ENCODE measurements at regions not wholly inside any gene's neighbourhood (a gene's known extent, or its start where the extent isn't known, plus 50 kb on each side); places are given as distances from the start of the nearest gene placed in this dataset.
"Not testable (repeated sequence)": the region's sequence is repeated elsewhere in the genome, so short reads cannot be mapped to it uniquely, and the experiment has no call there.

GRCh38 chr17:20815410-20815809 is 227.4 kb downstream of the USP22 start:
- not testable (repeated sequence) for H3K27ac ChIP-seq (ENCODE audit: low read depth, low read length); H3K27me3 ChIP-seq (ENCODE audit: control insufficient read depth in 1 of 2, insufficient read depth in 2 of 2, low read length in 2 of 2); H3K9me3 ChIP-seq (ENCODE audit: low read length); H3K9ac ChIP-seq (ENCODE audit: low read length); H3K4me3 ChIP-seq (ENCODE audit: low read depth in 1 of 2, low read length in 2 of 2); H3K36me3 ChIP-seq (ENCODE audit: insufficient read depth, low read length); H3K4me1 ChIP-seq (ENCODE audit: insufficient read depth, low read length)

GRCh38 chr17:20823905-20824304 is 218.9 kb downstream of the USP22 start:
- Histone ChIP-seq H3K27me3 (ENCODE audit: control insufficient read depth in 1 of 2, insufficient read depth in 2 of 2, low read length in 2 of 2) (no peaks in the 10 kb centered on the region), H3K9ac (ENCODE audit: low read length) (no peak overlapping the region), H3K4me1 (ENCODE audit: insufficient read depth, low read length) (no peaks in the 10 kb centered on the region), H3K4me3 (ENCODE audit: low read depth in 1 of 2, low read length in 2 of 2) (no peak overlapping the region), H3K36me3 (ENCODE audit: insufficient read depth, low read length) (no peaks in the 10 kb centered on the region), H3K9me3 (ENCODE audit: low read length) (no peaks in the 10 kb centered on the region), H3K27ac (ENCODE audit: low read depth, low read length) (no peak overlapping the region)

DNA sequence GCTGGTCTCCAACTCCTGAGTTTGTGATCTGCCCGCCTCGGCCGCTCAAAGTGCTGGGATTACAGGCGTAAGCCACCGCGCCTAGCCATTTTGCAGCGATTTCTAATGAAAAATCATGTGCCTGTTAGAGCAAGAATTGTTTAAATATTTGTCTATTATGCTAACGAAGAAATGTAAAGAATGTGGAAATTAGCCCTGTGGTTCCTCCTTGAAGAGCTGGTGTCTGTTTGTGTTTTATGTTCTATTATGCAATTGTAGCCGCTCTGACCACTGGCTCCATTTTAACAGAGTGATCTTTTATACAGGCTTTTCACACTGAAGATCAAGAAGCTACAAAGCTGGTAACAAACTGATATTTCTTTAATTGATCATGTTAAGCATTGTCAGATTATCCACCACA is 217.3 kb downstream of the USP22 start:
- no peak overlapping the region for H3K4me3 ChIP-seq (ENCODE audit: low read depth in 1 of 2, low read length in 2 of 2)
- H3K9ac ChIP-seq (ENCODE audit: low read length): no peak overlapping the region
- H3K36me3 ChIP-seq (ENCODE audit: insufficient read depth, low read length): no peaks in the 10 kb centered on the region
- no peaks in the 10 kb centered on the region for H3K27me3 ChIP-seq (ENCODE audit: control insufficient read depth in 1 of 2, insufficient read depth in 2 of 2, low read length in 2 of 2)
- H3K4me1 ChIP-seq (ENCODE audit: insufficient read depth, low read length): no peaks in the 10 kb centered on the region
- no peak overlapping the region for H3K27ac ChIP-seq (ENCODE audit: low read depth, low read length)
- H3K9me3 ChIP-seq (ENCODE audit: low read length): no peaks in the 10 kb centered on the region

GRCh38 chr17:20840453-20840852 is 202.4 kb downstream of the USP22 start:
- H3K4me1 ChIP-seq (ENCODE audit: insufficient read depth, low read length); H3K27ac ChIP-seq (ENCODE audit: low read depth, low read length); H3K9ac ChIP-seq (ENCODE audit: low read length); H3K27me3 ChIP-seq (ENCODE audit: control insufficient read depth in 1 of 2, insufficient read depth in 2 of 2, low read length in 2 of 2); H3K36me3 ChIP-seq (ENCODE audit: insufficient read depth, low read length); H3K9me3 ChIP-seq (ENCODE audit: low read length); H3K4me3 ChIP-seq (ENCODE audit: low read depth in 1 of 2, low read length in 2 of 2): not testable (repeated sequence)

DNA sequence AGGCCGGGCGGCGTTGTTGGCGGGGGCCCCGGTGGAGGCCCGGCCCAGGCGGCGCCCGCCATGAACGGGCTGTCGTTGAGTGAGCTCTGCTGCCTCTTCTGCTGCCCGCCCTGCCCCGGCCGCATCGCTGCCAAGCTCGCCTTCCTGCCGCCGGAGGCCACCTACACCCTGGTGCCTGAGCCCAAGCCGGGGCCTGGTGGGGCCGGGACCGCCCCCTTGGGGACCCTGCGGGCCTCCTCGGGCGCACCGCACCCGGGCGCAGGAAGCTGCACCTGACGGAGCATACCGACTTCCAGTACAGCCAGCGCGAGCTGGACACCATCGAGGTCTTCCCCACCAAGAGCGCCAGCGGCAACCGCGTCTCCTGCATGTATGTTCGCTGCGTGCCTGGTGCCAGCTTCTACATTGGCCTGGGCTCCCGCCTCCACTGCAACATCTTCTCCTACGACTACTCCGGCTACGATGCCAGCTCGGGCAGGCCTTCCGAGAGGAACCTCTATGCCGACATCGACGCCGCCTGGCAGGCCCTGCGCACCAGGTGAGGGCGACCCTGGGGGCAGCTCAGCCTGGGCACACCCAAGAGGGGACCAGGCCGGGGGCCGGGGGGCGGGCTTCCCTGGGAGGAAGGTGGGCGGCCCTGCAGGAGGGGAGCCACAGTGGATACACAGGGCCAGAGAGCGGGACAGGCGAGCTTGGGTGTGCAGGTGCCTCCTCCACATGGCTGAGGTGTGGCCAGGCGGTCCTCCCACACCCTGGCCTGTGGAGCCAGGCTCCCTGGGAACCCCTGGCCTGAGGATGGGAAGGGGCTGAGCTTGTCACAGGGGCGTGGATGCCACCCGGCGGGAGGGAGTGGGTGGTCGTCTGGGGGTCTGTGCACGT is 201.6 kb downstream of the USP22 start:
- not testable (repeated sequence) for H3K27ac ChIP-seq (ENCODE audit: low read depth, low read length); H3K4me1 ChIP-seq (ENCODE audit: insufficient read depth, low read length); H3K36me3 ChIP-seq (ENCODE audit: insufficient read depth, low read length); H3K9me3 ChIP-seq (ENCODE audit: low read length); H3K9ac ChIP-seq (ENCODE audit: low read length); H3K4me3 ChIP-seq (ENCODE audit: low read depth in 1 of 2, low read length in 2 of 2); H3K27me3 ChIP-seq (ENCODE audit: control insufficient read depth in 1 of 2, insufficient read depth in 2 of 2, low read length in 2 of 2)

DNA sequence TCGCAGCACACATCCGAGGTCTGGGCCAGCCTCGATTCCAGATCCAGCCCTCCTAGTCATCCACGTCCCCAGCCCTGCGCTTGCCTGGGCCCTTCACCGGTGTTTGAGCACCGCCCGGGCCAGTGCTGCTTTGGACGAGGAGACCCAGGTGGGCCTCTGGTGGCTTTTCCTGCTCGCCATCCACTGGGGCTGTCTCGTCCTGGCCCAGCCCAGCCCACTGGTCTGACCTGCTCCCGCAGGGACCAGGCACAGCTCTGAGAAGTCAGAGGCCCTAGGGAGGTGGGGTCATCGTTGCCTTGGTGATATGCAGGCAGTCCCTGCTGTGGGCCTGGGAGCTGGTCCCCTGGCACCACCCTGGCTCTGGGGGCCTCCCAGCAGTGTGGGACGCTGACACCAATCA is 200.8 kb downstream of the USP22 start:
- not testable (repeated sequence) for H3K27ac ChIP-seq (ENCODE audit: low read depth, low read length); H3K4me1 ChIP-seq (ENCODE audit: insufficient read depth, low read length); H3K9me3 ChIP-seq (ENCODE audit: low read length); H3K4me3 ChIP-seq (ENCODE audit: low read depth in 1 of 2, low read length in 2 of 2); H3K9ac ChIP-seq (ENCODE audit: low read length); H3K27me3 ChIP-seq (ENCODE audit: control insufficient read depth in 1 of 2, insufficient read depth in 2 of 2, low read length in 2 of 2); H3K36me3 ChIP-seq (ENCODE audit: insufficient read depth, low read length)

- not testable (repeated sequence) for H3K9me3 ChIP-seq (ENCODE audit: low read length); H3K4me1 ChIP-seq (ENCODE audit: insufficient read depth, low read length); H3K9ac ChIP-seq (ENCODE audit: low read length); H3K36me3 ChIP-seq (ENCODE audit: insufficient read depth, low read length); H3K27ac ChIP-seq (ENCODE audit: low read depth, low read length); H3K4me3 ChIP-seq (ENCODE audit: low read depth in 1 of 2, low read length in 2 of 2); H3K27me3 ChIP-seq (ENCODE audit: control insufficient read depth in 1 of 2, insufficient read depth in 2 of 2, low read length in 2 of 2)
Observed at GRCh38 chr17:20843261-20843660, 199.6 kb downstream of the USP22 start.

GRCh38 chr17:20843799-20844553 is 198.8 kb downstream of the USP22 start:
- not testable (repeated sequence) for H3K9ac ChIP-seq (ENCODE audit: low read length); H3K4me1 ChIP-seq (ENCODE audit: insufficient read depth, low read length); H3K4me3 ChIP-seq (ENCODE audit: low read depth in 1 of 2, low read length in 2 of 2); H3K27me3 ChIP-seq (ENCODE audit: control insufficient read depth in 1 of 2, insufficient read depth in 2 of 2, low read length in 2 of 2); H3K36me3 ChIP-seq (ENCODE audit: insufficient read depth, low read length); H3K27ac ChIP-seq (ENCODE audit: low read depth, low read length); H3K9me3 ChIP-seq (ENCODE audit: low read length)

DNA sequence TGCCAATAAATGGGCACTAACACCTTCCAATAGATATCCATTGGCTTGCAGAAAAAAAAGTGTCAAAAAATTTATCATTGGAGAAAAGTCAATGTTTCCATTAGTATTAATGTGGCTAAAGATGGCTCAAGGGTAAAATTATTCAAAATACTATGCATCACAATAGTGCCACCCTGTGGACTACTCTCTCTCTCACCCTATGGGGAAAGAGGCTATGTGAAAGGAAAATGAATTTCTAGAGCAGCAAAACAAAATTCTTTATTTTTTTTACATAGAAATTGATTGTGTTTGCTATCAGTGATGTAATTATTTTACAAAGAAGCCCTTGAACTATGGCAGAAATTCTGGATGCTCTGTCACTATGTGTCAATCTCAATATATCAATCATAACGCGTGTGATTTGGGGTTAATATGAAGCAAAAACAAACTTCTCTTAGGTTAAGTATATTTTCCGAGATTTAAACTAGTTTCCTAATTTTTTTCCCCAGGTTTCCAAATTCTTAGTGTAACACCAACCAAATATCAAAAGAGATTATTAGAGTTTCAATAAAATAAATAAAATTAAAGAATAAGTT is 193.9 kb downstream of the USP22 start:
- not testable (repeated sequence) for H3K9me3 ChIP-seq (ENCODE audit: low read length); H3K27me3 ChIP-seq (ENCODE audit: control insufficient read depth in 1 of 2, insufficient read depth in 2 of 2, low read length in 2 of 2); H3K27ac ChIP-seq (ENCODE audit: low read depth, low read length); H3K4me1 ChIP-seq (ENCODE audit: insufficient read depth, low read length); H3K4me3 ChIP-seq (ENCODE audit: low read depth in 1 of 2, low read length in 2 of 2); H3K9ac ChIP-seq (ENCODE audit: low read length); H3K36me3 ChIP-seq (ENCODE audit: insufficient read depth, low read length)

DNA sequence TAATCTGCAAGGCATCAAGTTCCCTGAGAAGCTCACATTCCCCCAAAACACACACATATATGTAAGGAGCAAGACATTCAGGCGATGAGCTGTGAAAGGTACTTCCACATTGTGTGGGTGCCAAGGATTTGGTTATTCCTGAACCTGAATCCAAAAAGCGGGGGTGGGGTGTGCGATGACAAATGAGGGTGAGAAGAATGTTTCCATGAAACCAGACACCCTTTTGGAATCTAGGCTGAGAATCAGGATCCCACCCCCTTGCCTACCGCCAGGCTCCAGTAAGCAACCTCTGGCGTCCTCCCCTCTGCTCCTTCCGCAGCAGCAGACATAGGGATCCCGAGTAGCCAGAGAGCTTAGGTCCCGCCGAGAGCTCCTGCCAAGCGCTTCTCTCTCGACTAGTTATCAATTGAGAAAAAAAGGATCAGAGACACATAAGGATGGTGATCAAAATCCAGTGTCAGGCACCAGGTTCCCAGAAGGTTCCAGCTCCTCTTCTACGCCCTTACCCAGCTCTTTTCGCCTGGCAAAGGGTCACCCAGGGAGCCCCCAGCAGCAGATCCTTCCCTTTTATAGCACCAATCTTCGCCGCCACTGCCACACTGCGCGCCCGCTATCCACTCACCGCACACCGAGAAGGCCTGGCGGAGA is 191.1 kb downstream of the USP22 start:
- H3K4me1 ChIP-seq (ENCODE audit: insufficient read depth, low read length): not testable (repeated sequence)

GRCh38 chr17:20852239-20852989 is 190.4 kb downstream of the USP22 start:
- peaks cover 0 to 4% of the 10 kb centered on the region in 2 donors for H3K27me3 ChIP-seq (ENCODE audit: control insufficient read depth in 1 of 2, insufficient read depth in 2 of 2, low read length in 2 of 2)
- peaks cover 3% of the 10 kb centered on the region for H3K4me1 ChIP-seq (ENCODE audit: insufficient read depth, low read length)
- peak overlapping the region; percentile 45 to 52 for H3K4me3 ChIP-seq (ENCODE audit: low read depth in 1 of 2, low read length in 2 of 2)
- H3K27ac ChIP-seq (ENCODE audit: low read depth, low read length): peak overlapping the region; percentile 68
- peak overlapping the region; percentile 39 for H3K9ac ChIP-seq (ENCODE audit: low read length)
- H3K9me3 ChIP-seq (ENCODE audit: low read length): no peaks in the 10 kb centered on the region
- no peaks in the 10 kb centered on the region for H3K36me3 ChIP-seq (ENCODE audit: insufficient read depth, low read length)

More for the DNA sequence above, 191.1 kb downstream of the USP22 start:
- peak overlapping the region; percentile 68 for H3K27ac ChIP-seq (ENCODE audit: low read depth, low read length)
- H3K9me3 ChIP-seq (ENCODE audit: low read length); H3K27me3 ChIP-seq (ENCODE audit: control insufficient read depth in 1 of 2, insufficient read depth in 2 of 2, low read length in 2 of 2); H3K36me3 ChIP-seq (ENCODE audit: insufficient read depth, low read length): not testable (repeated sequence)
- H3K4me3 ChIP-seq (ENCODE audit: low read depth in 1 of 2, low read length in 2 of 2): peak overlapping the region; percentile 45 to 52
- peak overlapping the region; percentile 39 for H3K9ac ChIP-seq (ENCODE audit: low read length)

All from muscle layer of colon (tissue), 2 donors.